ENCODE measurements at regions not wholly inside any gene's neighbourhood (a gene's known extent, or its start where the extent isn't known, plus 50 kb on each side); places are given as distances from the start of the nearest gene placed in this dataset.

GRCh38 chr6:14690120-14691056 is 555.5 kb upstream of the JARID2 start:
- no peaks in the 10 kb centered on the region for H3K9me2 ChIP-seq (ENCODE audit: insufficient read depth, low read length)
- no peaks in the 10 kb centered on the region for H3K27me3 ChIP-seq (ENCODE audit: insufficient read depth, low read depth, low read length)
- TF ChIP-seq POLR2AphosphoS5 (IDR thresholded peaks at IDR 0.05) (no peak), EZH2 (IDR thresholded peaks at IDR 0.05; ENCODE audit: borderline replicate concordance, insufficient read depth, low read length, poor library complexity, severe bottlenecking) (no peak), RAD21 (conservative IDR thresholded peaks at IDR 0.05) (no peak), EP300 (conservative IDR thresholded peaks at IDR 0.05; ENCODE audit: poor library complexity, severe bottlenecking) (no peak), TAF1 (IDR thresholded peaks at IDR 0.05; ENCODE audit: low read depth) (no peak), MXI1 (conservative IDR thresholded peaks at IDR 0.05; ENCODE audit: poor library complexity, severe bottlenecking) (no peak), CTCF (IDR thresholded peaks at IDR 0.05; ENCODE audit: poor library complexity, severe bottlenecking) (no peak)
- TF ChIP-seq, protein P1, sequence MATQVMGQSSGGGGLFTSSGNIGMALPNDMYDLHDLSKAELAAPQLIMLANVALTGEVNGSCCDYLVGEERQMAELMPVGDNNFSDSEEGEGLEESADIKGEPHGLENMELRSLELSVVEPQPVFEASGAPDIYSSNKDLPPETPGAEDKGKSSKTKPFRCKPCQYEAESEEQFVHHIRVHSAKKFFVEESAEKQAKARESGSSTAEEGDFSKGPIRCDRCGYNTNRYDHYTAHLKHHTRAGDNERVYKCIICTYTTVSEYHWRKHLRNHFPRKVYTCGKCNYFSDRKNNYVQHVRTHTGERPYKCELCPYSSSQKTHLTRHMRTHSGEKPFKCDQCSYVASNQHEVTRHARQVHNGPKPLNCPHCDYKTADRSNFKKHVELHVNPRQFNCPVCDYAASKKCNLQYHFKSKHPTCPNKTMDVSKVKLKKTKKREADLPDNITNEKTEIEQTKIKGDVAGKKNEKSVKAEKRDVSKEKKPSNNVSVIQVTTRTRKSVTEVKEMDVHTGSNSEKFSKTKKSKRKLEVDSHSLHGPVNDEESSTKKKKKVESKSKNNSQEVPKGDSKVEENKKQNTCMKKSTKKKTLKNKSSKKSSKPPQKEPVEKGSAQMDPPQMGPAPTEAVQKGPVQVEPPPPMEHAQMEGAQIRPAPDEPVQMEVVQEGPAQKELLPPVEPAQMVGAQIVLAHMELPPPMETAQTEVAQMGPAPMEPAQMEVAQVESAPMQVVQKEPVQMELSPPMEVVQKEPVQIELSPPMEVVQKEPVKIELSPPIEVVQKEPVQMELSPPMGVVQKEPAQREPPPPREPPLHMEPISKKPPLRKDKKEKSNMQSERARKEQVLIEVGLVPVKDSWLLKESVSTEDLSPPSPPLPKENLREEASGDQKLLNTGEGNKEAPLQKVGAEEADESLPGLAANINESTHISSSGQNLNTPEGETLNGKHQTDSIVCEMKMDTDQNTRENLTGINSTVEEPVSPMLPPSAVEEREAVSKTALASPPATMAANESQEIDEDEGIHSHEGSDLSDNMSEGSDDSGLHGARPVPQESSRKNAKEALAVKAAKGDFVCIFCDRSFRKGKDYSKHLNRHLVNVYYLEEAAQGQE (IDR thresholded peaks at IDR 0.05; ENCODE audit: borderline replicate concordance), result no peak
- H2AFZ ChIP-seq (ENCODE audit: low read depth, low read length), result no peak overlapping the region
- no peak overlapping the region for H3K9ac ChIP-seq (ENCODE audit: low read length)
- H3K27ac ChIP-seq (ENCODE audit: low read length), result no peak overlapping the region
- H3K79me2 ChIP-seq (replicated peaks; ENCODE audit: insufficient read depth, low read length), result no peaks in the 10 kb centered on the region
- H3F3A ChIP-seq (ENCODE audit: insufficient read depth, low read length, poor library complexity, severe bottlenecking), result no peaks in the 10 kb centered on the region
- no peak overlapping the region for H3K4me2 ChIP-seq (ENCODE audit: low read length)
- no peaks in the 10 kb centered on the region for H3K36me3 ChIP-seq (ENCODE audit: insufficient read depth, low read length)
- no peak overlapping the region for H3K4me3 ChIP-seq (ENCODE audit: low read length)
- H3K9me3 ChIP-seq (ENCODE audit: low read length), result no peaks in the 10 kb centered on the region
- H4K20me1 ChIP-seq (ENCODE audit: insufficient read depth), result no peaks in the 10 kb centered on the region

GRCh38 chr6:14692208-14692607 is 553.7 kb upstream of the JARID2 start:
- Histone ChIP-seq H3K27me3 (ENCODE audit: insufficient read depth, low read depth, low read length) (no peaks in the 10 kb centered on the region), H3K36me3 (ENCODE audit: insufficient read depth, low read length) (no peaks in the 10 kb centered on the region), H3F3A (ENCODE audit: insufficient read depth, low read length, poor library complexity, severe bottlenecking) (no peaks in the 10 kb centered on the region), H3K4me3 (ENCODE audit: low read length) (no peak overlapping the region), H3K79me2 (replicated peaks; ENCODE audit: insufficient read depth, low read length) (no peaks in the 10 kb centered on the region), H2AFZ (ENCODE audit: low read depth, low read length) (no peak overlapping the region), H4K20me1 (ENCODE audit: insufficient read depth) (no peaks in the 10 kb centered on the region), H3K4me2 (ENCODE audit: low read length) (no peak overlapping the region), H3K27ac (ENCODE audit: low read length) (no peak overlapping the region), H3K9me2 (ENCODE audit: insufficient read depth, low read length) (no peaks in the 10 kb centered on the region), H3K9me3 (ENCODE audit: low read length) (no peaks in the 10 kb centered on the region), H3K9ac (ENCODE audit: low read length) (no peak overlapping the region)
- no peak for TF ChIP-seq RAD21 (conservative IDR thresholded peaks at IDR 0.05)
- no peak for TF ChIP-seq CTCF (IDR thresholded peaks at IDR 0.05; ENCODE audit: poor library complexity, severe bottlenecking)
